ENCODE measurements at regions not wholly inside any gene's neighbourhood (a gene's known extent, or its start where the extent isn't known, plus 50 kb on each side); places are given as distances from the start of the nearest gene placed in this dataset.

DNA sequence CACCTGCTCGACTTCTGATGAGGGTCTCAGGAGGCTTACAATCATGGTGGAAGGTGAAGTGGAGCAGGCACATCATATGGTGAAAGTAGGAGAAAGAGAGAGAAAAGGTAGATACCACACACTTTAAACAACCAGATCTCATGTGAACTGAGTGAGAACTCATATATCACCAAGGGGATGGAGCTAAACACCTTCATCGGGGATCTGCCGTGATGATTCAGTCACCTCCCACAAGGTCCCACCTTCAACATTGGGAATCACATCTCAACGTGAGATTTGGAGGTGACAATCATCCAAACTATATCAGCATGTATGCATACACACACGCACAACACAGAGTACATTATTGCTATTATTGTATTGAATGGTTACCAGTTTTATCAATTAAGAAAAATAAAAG is 453.3 kb upstream of the NRSN1 start:
- intact Hi-C loops (cut with DNase I), result no loop called here
- H3K4me3 ChIP-seq, result no peak overlapping the region
- TF ChIP-seq POLR2A (IDR thresholded peaks at IDR 0.05), result no peak
- no peak for TF ChIP-seq EP300 (IDR thresholded peaks at IDR 0.05)
- TF ChIP-seq POLR2AphosphoS5 (IDR thresholded peaks at IDR 0.05), result no peak
- TF ChIP-seq, protein P1, sequence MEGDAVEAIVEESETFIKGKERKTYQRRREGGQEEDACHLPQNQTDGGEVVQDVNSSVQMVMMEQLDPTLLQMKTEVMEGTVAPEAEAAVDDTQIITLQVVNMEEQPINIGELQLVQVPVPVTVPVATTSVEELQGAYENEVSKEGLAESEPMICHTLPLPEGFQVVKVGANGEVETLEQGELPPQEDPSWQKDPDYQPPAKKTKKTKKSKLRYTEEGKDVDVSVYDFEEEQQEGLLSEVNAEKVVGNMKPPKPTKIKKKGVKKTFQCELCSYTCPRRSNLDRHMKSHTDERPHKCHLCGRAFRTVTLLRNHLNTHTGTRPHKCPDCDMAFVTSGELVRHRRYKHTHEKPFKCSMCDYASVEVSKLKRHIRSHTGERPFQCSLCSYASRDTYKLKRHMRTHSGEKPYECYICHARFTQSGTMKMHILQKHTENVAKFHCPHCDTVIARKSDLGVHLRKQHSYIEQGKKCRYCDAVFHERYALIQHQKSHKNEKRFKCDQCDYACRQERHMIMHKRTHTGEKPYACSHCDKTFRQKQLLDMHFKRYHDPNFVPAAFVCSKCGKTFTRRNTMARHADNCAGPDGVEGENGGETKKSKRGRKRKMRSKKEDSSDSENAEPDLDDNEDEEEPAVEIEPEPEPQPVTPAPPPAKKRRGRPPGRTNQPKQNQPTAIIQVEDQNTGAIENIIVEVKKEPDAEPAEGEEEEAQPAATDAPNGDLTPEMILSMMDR (IDR thresholded peaks at IDR 0.05), result no peak
- no peak for DNase-seq
- H3K27me3 ChIP-seq, result no peaks in the 10 kb centered on the region
- H3K4me1 ChIP-seq, result no peaks in the 10 kb centered on the region
- 88 to 90% methylated on average over 5 of the region's 5 CpGs for WGBS, 2 donors
- no peaks in the 10 kb centered on the region for H3K36me3 ChIP-seq
- no peak overlapping the region for H3K27ac ChIP-seq
- H3K9me3 ChIP-seq, result peaks cover 4 to 24% (median 8%) of the 10 kb centered on the region in 4 donors

DNA sequence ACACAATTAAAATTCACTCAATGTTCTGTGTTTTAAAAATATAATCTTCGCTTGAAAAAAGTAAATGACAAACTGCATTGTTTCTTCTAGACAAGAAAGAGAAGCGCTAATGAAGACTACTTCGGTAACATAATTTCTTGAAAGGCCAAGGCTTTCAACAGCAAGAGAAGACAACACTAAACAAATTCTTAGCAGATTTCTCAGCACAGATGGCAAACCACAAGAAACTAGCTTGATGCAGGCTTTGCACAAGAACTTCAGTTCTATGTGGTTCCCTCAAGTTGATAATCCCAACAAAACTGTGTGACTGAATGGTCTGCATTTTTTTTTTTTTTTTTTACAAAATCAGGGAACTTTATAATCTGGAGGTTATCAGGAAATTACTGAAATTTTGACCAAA is 447.4 kb upstream of the NRSN1 start:
- WGBS, 2 donors, result 82 to 95% methylated on average over 3 of the region's 3 CpGs
- no peaks in the 10 kb centered on the region for H3K36me3 ChIP-seq
- H3K9me3 ChIP-seq, result peaks cover 0 to 12% (median 4%) of the 10 kb centered on the region in 4 donors
- H3K4me3 ChIP-seq, result no peak overlapping the region
- no peak for DNase-seq
- H3K4me1 ChIP-seq, result no peaks in the 10 kb centered on the region
- H3K27ac ChIP-seq, result no peak overlapping the region
- TF ChIP-seq EP300 (IDR thresholded peaks at IDR 0.05) (no peak), POLR2AphosphoS5 (IDR thresholded peaks at IDR 0.05) (no peak), POLR2A (IDR thresholded peaks at IDR 0.05) (no peak)
- TF ChIP-seq, protein P1 (IDR thresholded peaks at IDR 0.05), result no peak
- intact Hi-C loops (cut with DNase I), result no loop called here
- no peaks in the 10 kb centered on the region for H3K27me3 ChIP-seq

DNA sequence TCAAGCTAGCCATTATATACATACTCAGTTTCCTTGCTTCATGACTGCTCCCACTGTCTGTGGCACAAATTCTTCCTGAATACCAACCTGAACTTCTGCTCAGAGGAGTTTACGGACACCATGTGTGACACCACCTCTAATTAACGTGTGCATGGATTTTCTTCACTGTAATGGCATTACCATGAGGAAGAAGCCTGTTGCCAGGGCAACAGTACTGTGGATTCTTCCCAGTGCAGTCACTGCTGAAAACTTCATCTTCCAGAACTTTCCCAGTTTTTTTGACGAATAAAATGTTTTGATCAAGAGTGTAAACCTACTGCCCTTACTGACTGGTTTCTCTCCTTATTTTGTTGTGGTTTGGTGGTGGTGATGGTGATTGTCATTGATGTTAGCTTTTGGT is 444.3 kb upstream of the NRSN1 start:
- intact Hi-C loops (cut with DNase I), result no loop called here
- 45 to 56% methylated on average over 3 of the region's 3 CpGs for WGBS, 2 donors

DNA sequence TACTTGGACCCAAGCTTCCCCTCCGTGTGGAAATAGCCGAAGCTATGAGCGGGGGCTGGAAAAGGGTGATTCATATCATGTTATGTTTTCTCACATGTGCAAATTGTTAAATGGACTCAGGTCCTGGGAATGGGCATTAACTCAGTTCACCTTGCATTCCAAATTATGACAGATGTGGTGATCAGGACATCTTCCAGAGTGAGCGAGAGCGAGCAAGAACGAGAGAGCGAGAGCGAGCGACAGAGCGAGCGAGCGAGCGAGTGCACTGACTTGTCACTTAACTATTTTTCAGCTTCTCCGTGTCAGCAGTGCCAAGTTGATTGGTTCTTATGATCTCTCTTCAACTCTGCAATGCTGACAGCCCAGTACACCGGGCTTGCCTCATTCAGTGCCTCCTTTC is 437.4 kb upstream of the NRSN1 start:
- WGBS, 2 donors, result 86 to 89% methylated on average over 15 of the region's 15 CpGs
- intact Hi-C loops (cut with DNase I), result no loop called here
- Histone ChIP-seq H3K36me3 (no peaks in the 10 kb centered on the region), H3K4me3 (no peak overlapping the region), H3K27ac (no peak overlapping the region), H3K9me3 (no peaks in the 10 kb centered on the region), H3K27me3 (no peaks in the 10 kb centered on the region), H3K4me1 (peaks cover 0 to 28% (median 6%) of the 10 kb centered on the region in 4 donors)
- DNase-seq, result no peak
- no peak for TF ChIP-seq EP300 (IDR thresholded peaks at IDR 0.05)
- TF ChIP-seq, protein P1 (IDR thresholded peaks at IDR 0.05), result no peak
- TF ChIP-seq POLR2A (IDR thresholded peaks at IDR 0.05), result no peak
- TF ChIP-seq POLR2AphosphoS5 (IDR thresholded peaks at IDR 0.05), result no peak

More for the DNA sequence above, 444.3 kb upstream of the NRSN1 start:
- DNase-seq, result no peak
- Histone ChIP-seq H3K4me3 (no peak overlapping the region), H3K27me3 (no peaks in the 10 kb centered on the region), H3K4me1 (no peaks in the 10 kb centered on the region), H3K27ac (no peak overlapping the region), H3K36me3 (no peaks in the 10 kb centered on the region), H3K9me3 (no peaks in the 10 kb centered on the region)
- TF ChIP-seq, protein P1 (IDR thresholded peaks at IDR 0.05), result no peak
- no peak for TF ChIP-seq POLR2A (IDR thresholded peaks at IDR 0.05)
- no peak for TF ChIP-seq EP300 (IDR thresholded peaks at IDR 0.05)
- no peak for TF ChIP-seq POLR2AphosphoS5 (IDR thresholded peaks at IDR 0.05)

DNA sequence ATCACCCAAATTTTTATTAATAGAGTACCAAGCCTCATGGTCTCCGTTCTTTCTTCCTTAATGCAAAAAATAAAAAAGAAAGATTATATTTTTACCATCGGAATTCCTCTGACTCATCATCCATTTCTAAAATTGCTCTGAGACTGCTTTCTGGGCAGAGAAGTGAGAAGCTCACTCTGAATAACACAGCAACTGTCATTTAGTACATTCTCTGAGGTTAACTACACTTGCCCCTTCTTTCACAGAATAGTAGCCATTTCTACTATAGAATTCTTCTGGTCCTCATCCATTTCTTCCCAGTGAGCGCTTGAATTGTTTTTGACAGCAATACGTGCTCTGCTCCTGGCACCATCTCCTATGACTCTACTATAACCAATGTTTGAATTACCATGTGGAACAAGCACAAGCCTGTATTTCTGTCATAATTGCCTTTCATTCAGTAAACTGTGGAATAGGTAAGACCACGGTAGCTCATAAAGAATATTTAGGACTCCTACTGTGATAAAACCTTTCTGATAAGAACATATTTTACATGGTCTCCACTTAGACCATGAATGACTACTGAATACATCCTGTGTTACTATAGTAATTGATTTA is 435.5 kb upstream of the NRSN1 start:
- peaks cover 0 to 28% (median 6%) of the 10 kb centered on the region in 4 donors for H3K4me1 ChIP-seq
- H3K27ac ChIP-seq, result no peak overlapping the region
- DNase-seq, result no peak
- no peaks in the 10 kb centered on the region for H3K27me3 ChIP-seq
- no peaks in the 10 kb centered on the region for H3K36me3 ChIP-seq
- TF ChIP-seq POLR2A (IDR thresholded peaks at IDR 0.05) (no peak), POLR2AphosphoS5 (IDR thresholded peaks at IDR 0.05) (no peak), EP300 (IDR thresholded peaks at IDR 0.05) (no peak)
- TF ChIP-seq, protein P1 (IDR thresholded peaks at IDR 0.05), result no peak
- intact Hi-C loops (cut with DNase I), result no loop called here
- H3K4me3 ChIP-seq, result no peak overlapping the region
- no peaks in the 10 kb centered on the region for H3K9me3 ChIP-seq
- WGBS, 2 donors, result 71 to 82% methylated on average over 5 of the region's 5 CpGs

Data from sigmoid colon (tissue), 6 donors.